ENCODE measurements at regions not wholly inside any gene's neighbourhood (a gene's known extent, or its start where the extent isn't known, plus 50 kb on each side); places are given as distances from the start of the nearest gene placed in this dataset.

DNA sequence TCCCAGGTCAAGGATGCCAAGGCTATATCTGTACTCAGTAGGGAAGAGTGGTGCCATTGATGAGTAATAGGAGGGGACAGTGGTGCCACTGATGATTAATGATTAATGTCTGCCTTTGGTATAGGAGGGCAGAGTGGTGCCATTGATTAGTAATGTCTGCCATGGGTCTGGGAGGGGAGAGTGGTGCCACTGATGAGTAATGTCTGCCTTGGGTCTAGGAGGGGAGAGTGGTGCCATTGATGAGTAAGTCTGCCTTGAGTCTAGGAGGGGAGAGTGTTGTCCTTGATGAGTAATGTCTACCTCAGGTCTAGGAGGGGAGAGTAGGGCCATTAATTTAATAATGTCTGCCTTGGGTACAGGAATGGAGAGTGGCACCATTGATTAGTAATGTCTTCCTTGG is 507.8 kb upstream of the EEF2KMT start:
- TF ChIP-seq POLR2AphosphoS5 (IDR thresholded peaks at IDR 0.05; ENCODE audit: low read depth, low read length) (no peak), TAF1 (IDR thresholded peaks at IDR 0.05; ENCODE audit: borderline replicate concordance, insufficient read depth, low read length) (no peak)
